Astrocyte (in vitro differentiated cells and primary cell): ENCODE measurements at regions not wholly inside any gene's neighbourhood (a gene's known extent, or its start where the extent isn't known, plus 50 kb on each side); places are given as distances from the start of the nearest gene placed in this dataset.

Experiments
- DNase-seq: peaks from one replicate; pipeline ENCODE4 v3.0.0-alpha.2; 2010; ENCODE audit warnings: low read depth
- FAIRE-seq: peaks from 2 replicates; lab custom pipeline; 2011; peaks lifted over from hg19 to GRCh38; lab: Jason Lieb, UNC
- H2AFZ ChIP-seq: 2 replicates; pipeline ENCODE4 v1.6.0; 2012; ENCODE audit warnings: low read depth, low read length, inconsistent platforms
- H3K27ac ChIP-seq: 2 replicates; pipeline ENCODE4 v1.5.1; 2011; ENCODE audit warnings: low read depth, low read length, inconsistent platforms
- H3K27me3 ChIP-seq: 2 replicates; pipeline ENCODE4 v1.6.0; 2011; ENCODE audit warnings: low read length, inconsistent platforms; ENCODE audit not compliant: insufficient read depth
- H3K36me3 ChIP-seq: 2 replicates; pipeline ENCODE4 v1.5.1; 2011; ENCODE audit warnings: low read length, inconsistent platforms; ENCODE audit not compliant: insufficient read depth
- H3K4me1 ChIP-seq: 2 replicates; pipeline ENCODE4 v1.5.1; 2011; ENCODE audit warnings: low read length, inconsistent platforms; ENCODE audit not compliant: insufficient read depth
- H3K4me2 ChIP-seq: 2 replicates; pipeline ENCODE4 v1.6.0; 2012; ENCODE audit warnings: low read length, inconsistent platforms
- H3K4me3 ChIP-seq: 2 replicates; pipeline ENCODE4 v1.5.1; 2011; ENCODE audit warnings: low read depth, mild to moderate bottlenecking, low read length, inconsistent platforms; ENCODE audit not compliant: insufficient read depth
- H3K79me2 ChIP-seq: 2 replicates; pipeline ENCODE4 v1.6.0; 2012; ENCODE audit warnings: mild to moderate bottlenecking, low read length, inconsistent platforms; ENCODE audit not compliant: insufficient read depth
- H3K9ac ChIP-seq: 2 replicates; pipeline ENCODE4 v1.6.0; 2012; ENCODE audit warnings: mild to moderate bottlenecking, low read length, inconsistent platforms
- H3K9me3 ChIP-seq: 2 replicates; pipeline ENCODE4 v1.5.1; 2012; ENCODE audit warnings: low read depth, mild to moderate bottlenecking, low read length, inconsistent platforms; ENCODE audit not compliant: insufficient read depth
- H4K20me1 ChIP-seq: 2 replicates; pipeline ENCODE4 v1.6.0; 2012; ENCODE audit warnings: low read length, inconsistent platforms; ENCODE audit not compliant: insufficient read depth
- H3K27ac Mint-ChIP-seq: one replicate; pipeline ENCODE4 v1.8.0; 2021; ENCODE audit warnings: mild to moderate bottlenecking, mixed read lengths; ENCODE audit not compliant: unreplicated experiment
- H3K27me3 Mint-ChIP-seq: one replicate; pipeline ENCODE4 v1.8.0; 2021; ENCODE audit warnings: low read depth, mixed read lengths; ENCODE audit not compliant: unreplicated experiment
- H3K36me3 Mint-ChIP-seq: one replicate; pipeline ENCODE4 v1.8.0; 2021; ENCODE audit warnings: low read depth, mixed read lengths; ENCODE audit not compliant: unreplicated experiment
- H3K4me1 Mint-ChIP-seq: one replicate; pipeline ENCODE4 v1.8.0; 2021; ENCODE audit warnings: low read depth, mixed read lengths; ENCODE audit not compliant: unreplicated experiment
- H3K4me3 Mint-ChIP-seq: one replicate; pipeline ENCODE4 v1.8.0; 2021; ENCODE audit warnings: mild to moderate bottlenecking, moderate library complexity, mixed read lengths; ENCODE audit not compliant: unreplicated experiment
- H3K9me3 Mint-ChIP-seq: one replicate; pipeline ENCODE4 v1.8.0; 2021; ENCODE audit warnings: mild to moderate bottlenecking, mixed read lengths; ENCODE audit not compliant: unreplicated experiment
- EZH2 ChIP-seq: IDR thresholded peaks from 2 replicates; pipeline ENCODE4 v1.6.1; 2012; ENCODE audit warnings: mild to moderate bottlenecking, low read length, inconsistent platforms; ENCODE audit not compliant: insufficient read depth
- TF ChIP-seq, protein P1 (sequence below): IDR thresholded peaks from 2 replicates; pipeline ENCODE4 v1.5.1; 2011; ENCODE audit warnings: low read depth, mild to moderate bottlenecking, inconsistent platforms, low read length, moderate library complexity; ENCODE audit not compliant: insufficient read depth

DNA sequence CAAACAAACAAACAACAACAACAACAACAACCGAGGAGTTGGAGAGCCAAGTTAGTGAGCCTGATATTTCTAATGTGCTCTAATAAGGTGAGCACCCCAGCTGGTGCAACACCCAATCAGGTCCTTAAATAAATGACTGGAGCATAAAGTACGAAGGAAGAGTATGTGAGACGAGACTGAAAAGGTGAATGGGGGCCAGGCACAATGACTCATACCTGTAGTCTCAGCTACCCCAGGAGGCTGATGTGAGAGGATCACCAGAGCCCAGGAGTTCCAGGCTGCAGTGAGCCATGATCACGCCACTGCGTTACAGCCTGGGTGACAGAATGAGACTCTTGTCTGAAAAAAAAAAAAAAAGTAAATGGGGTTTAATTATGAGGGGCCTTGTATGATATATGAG lies 152.0 kb upstream of the ZRANB2 start:
- no peaks in the 10 kb centered on the region for H3K4me1 ChIP-seq
- DNase-seq, result no peak
- no peak overlapping the region for H3K4me2 ChIP-seq
- H3K27me3 ChIP-seq, result no peaks in the 10 kb centered on the region
- no peaks in the 10 kb centered on the region for H4K20me1 ChIP-seq
- no peak overlapping the region for H3K27ac ChIP-seq
- Mint-ChIP-seq H3K27me3 (peaks cover 3% of the 10 kb centered on the region), H3K27ac (peak overlapping the region; percentile 85), H3K36me3 (no peaks in the 10 kb centered on the region), H3K4me3 (no peak overlapping the region), H3K4me1 (peaks cover 17% of the 10 kb centered on the region), H3K9me3 (no peaks in the 10 kb centered on the region)
- H3K79me2 ChIP-seq, result no peaks in the 10 kb centered on the region
- H2AFZ ChIP-seq, result no peak overlapping the region
- no peaks in the 10 kb centered on the region for H3K9me3 ChIP-seq
- TF ChIP-seq EZH2, result no peak
- no peaks in the 10 kb centered on the region for H3K36me3 ChIP-seq
- no peak overlapping the region for H3K4me3 ChIP-seq
- no peak for FAIRE-seq
- H3K9ac ChIP-seq, result no peak overlapping the region

- Mint-ChIP-seq H3K4me3 (no peak overlapping the region), H3K27ac (peak overlapping the region; percentile 85), H3K27me3 (peaks cover 3% of the 10 kb centered on the region), H3K36me3 (no peaks in the 10 kb centered on the region), H3K4me1 (peaks cover 17% of the 10 kb centered on the region), H3K9me3 (no peaks in the 10 kb centered on the region)
- Histone ChIP-seq H3K9me3 (no peaks in the 10 kb centered on the region), H3K27ac (no peak overlapping the region), H3K27me3 (no peaks in the 10 kb centered on the region), H3K9ac (no peak overlapping the region), H4K20me1 (no peaks in the 10 kb centered on the region), H2AFZ (no peak overlapping the region), H3K4me1 (no peaks in the 10 kb centered on the region), H3K79me2 (no peaks in the 10 kb centered on the region), H3K4me2 (no peak overlapping the region), H3K36me3 (no peaks in the 10 kb centered on the region), H3K4me3 (no peak overlapping the region)
- TF ChIP-seq, protein P1, sequence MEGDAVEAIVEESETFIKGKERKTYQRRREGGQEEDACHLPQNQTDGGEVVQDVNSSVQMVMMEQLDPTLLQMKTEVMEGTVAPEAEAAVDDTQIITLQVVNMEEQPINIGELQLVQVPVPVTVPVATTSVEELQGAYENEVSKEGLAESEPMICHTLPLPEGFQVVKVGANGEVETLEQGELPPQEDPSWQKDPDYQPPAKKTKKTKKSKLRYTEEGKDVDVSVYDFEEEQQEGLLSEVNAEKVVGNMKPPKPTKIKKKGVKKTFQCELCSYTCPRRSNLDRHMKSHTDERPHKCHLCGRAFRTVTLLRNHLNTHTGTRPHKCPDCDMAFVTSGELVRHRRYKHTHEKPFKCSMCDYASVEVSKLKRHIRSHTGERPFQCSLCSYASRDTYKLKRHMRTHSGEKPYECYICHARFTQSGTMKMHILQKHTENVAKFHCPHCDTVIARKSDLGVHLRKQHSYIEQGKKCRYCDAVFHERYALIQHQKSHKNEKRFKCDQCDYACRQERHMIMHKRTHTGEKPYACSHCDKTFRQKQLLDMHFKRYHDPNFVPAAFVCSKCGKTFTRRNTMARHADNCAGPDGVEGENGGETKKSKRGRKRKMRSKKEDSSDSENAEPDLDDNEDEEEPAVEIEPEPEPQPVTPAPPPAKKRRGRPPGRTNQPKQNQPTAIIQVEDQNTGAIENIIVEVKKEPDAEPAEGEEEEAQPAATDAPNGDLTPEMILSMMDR, result no peak
- DNase-seq (no peak), FAIRE-seq (no peak)
These were observed 151.4 kb upstream of the ZRANB2 start for GRCh38 chr1:71232166-71232763.

DNA sequence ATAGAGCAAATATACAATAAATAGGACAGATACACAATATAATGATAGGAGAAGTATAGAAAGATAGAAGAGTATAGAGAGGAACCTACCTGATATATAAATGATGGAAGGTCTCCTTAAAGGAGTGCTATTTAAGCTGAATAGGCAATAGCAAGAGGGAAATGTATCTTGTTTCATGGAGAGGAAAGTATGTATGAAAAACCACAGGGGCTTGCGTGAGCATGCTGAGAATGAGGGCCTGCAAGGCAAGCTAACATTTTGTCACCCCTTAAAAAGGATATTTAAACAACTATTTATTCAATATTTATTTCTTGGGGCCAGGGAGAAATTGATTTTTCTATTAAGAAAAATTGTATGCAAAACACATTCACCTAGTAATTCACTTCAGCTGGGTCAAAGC lies 150.9 kb upstream of the ZRANB2 start:
- no peak for TF ChIP-seq EZH2
- TF ChIP-seq, protein P1, result no peak
- no peak for FAIRE-seq

More for the DNA sequence above, 150.9 kb upstream of the ZRANB2 start:
- no peak overlapping the region for H3K4me2 ChIP-seq
- no peak overlapping the region for H3K4me3 Mint-ChIP-seq
- H3K9ac ChIP-seq, result no peak overlapping the region
- H3K27ac ChIP-seq, result no peak overlapping the region
- no peaks in the 10 kb centered on the region for H3K36me3 Mint-ChIP-seq
- no peak overlapping the region for H2AFZ ChIP-seq
- DNase-seq, result no peak
- no peaks in the 10 kb centered on the region for H3K9me3 ChIP-seq
- H3K9me3 Mint-ChIP-seq, result no peaks in the 10 kb centered on the region
- H3K4me1 ChIP-seq, result no peaks in the 10 kb centered on the region
- no peaks in the 10 kb centered on the region for H3K79me2 ChIP-seq
- H3K27me3 ChIP-seq, result no peaks in the 10 kb centered on the region
- peaks cover 3% of the 10 kb centered on the region for H3K27me3 Mint-ChIP-seq
- H4K20me1 ChIP-seq, result no peaks in the 10 kb centered on the region
- peak overlapping the region; percentile 37 for H3K27ac Mint-ChIP-seq
- H3K36me3 ChIP-seq, result no peaks in the 10 kb centered on the region
- peaks cover 17% of the 10 kb centered on the region for H3K4me1 Mint-ChIP-seq
- H3K4me3 ChIP-seq, result no peak overlapping the region
